ENCODE measurements at regions not wholly inside any gene's neighbourhood (a gene's known extent, or its start where the extent isn't known, plus 50 kb on each side); places are given as distances from the start of the nearest gene placed in this dataset.

DNA sequence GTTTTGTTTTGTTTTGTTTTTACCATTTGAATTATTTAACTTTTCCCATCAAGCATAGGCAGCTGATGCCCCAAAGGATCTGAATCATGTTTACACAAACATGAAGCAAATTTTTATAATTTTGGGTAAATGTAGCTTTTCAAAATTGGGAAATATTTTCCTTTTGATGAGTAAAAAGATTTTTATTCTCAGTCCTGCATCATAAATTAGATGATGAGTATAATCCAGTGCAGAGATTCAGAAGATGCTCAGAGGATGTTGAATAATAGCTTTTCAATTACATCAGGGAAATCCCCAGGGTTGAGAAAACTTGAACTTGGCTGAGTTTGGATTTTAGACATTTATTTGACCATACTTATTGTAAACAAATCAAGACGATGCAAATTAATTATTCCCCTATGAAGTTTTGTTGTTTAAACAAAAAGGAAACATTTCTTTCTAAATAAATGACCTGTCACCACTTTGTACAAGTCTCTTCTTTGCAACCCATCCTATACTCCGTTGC lies 121.7 kb downstream of the FAM204A start:
- TF ChIP-seq, protein P1, sequence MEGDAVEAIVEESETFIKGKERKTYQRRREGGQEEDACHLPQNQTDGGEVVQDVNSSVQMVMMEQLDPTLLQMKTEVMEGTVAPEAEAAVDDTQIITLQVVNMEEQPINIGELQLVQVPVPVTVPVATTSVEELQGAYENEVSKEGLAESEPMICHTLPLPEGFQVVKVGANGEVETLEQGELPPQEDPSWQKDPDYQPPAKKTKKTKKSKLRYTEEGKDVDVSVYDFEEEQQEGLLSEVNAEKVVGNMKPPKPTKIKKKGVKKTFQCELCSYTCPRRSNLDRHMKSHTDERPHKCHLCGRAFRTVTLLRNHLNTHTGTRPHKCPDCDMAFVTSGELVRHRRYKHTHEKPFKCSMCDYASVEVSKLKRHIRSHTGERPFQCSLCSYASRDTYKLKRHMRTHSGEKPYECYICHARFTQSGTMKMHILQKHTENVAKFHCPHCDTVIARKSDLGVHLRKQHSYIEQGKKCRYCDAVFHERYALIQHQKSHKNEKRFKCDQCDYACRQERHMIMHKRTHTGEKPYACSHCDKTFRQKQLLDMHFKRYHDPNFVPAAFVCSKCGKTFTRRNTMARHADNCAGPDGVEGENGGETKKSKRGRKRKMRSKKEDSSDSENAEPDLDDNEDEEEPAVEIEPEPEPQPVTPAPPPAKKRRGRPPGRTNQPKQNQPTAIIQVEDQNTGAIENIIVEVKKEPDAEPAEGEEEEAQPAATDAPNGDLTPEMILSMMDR (IDR thresholded peaks at IDR 0.05), result no peak
- TF ChIP-seq NFIC (IDR thresholded peaks at IDR 0.05; ENCODE audit: borderline replicate concordance) (no peak), POLR2AphosphoS5 (IDR thresholded peaks at IDR 0.05; ENCODE audit: low read depth, low read length) (no peak), TEAD4 (IDR thresholded peaks at IDR 0.05; ENCODE audit: borderline replicate concordance, insufficient read depth) (no peak), FOXJ3 (CRISPR knock-in tag; IDR thresholded peaks at IDR 0.05) (no peak), SMC3 (IDR thresholded peaks at IDR 0.05; ENCODE audit: low read depth, low read length) (no peak)
- TF ChIP-seq, protein P2, sequence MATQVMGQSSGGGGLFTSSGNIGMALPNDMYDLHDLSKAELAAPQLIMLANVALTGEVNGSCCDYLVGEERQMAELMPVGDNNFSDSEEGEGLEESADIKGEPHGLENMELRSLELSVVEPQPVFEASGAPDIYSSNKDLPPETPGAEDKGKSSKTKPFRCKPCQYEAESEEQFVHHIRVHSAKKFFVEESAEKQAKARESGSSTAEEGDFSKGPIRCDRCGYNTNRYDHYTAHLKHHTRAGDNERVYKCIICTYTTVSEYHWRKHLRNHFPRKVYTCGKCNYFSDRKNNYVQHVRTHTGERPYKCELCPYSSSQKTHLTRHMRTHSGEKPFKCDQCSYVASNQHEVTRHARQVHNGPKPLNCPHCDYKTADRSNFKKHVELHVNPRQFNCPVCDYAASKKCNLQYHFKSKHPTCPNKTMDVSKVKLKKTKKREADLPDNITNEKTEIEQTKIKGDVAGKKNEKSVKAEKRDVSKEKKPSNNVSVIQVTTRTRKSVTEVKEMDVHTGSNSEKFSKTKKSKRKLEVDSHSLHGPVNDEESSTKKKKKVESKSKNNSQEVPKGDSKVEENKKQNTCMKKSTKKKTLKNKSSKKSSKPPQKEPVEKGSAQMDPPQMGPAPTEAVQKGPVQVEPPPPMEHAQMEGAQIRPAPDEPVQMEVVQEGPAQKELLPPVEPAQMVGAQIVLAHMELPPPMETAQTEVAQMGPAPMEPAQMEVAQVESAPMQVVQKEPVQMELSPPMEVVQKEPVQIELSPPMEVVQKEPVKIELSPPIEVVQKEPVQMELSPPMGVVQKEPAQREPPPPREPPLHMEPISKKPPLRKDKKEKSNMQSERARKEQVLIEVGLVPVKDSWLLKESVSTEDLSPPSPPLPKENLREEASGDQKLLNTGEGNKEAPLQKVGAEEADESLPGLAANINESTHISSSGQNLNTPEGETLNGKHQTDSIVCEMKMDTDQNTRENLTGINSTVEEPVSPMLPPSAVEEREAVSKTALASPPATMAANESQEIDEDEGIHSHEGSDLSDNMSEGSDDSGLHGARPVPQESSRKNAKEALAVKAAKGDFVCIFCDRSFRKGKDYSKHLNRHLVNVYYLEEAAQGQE (IDR thresholded peaks at IDR 0.05; ENCODE audit: low read depth, low read length), result no peak
- TF ChIP-seq, protein P3, sequence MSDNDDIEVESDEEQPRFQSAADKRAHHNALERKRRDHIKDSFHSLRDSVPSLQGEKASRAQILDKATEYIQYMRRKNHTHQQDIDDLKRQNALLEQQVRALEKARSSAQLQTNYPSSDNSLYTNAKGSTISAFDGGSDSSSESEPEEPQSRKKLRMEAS (IDR thresholded peaks at IDR 0.05; ENCODE audit: low read depth), result no peak

Data from SK-N-SH (cell line).